GM21390 (cell line): ENCODE measurements at regions not wholly inside any gene's neighbourhood (a gene's known extent, or its start where the extent isn't known, plus 50 kb on each side); places are given as distances from the start of the nearest gene placed in this dataset.

Experiments
- ATAC-seq: cut with Tn5 transposase; IDR thresholded peaks from one replicate; pipeline ENCODE4 v1.9.1; 2021; ENCODE audit not compliant: unreplicated experiment

DNA sequence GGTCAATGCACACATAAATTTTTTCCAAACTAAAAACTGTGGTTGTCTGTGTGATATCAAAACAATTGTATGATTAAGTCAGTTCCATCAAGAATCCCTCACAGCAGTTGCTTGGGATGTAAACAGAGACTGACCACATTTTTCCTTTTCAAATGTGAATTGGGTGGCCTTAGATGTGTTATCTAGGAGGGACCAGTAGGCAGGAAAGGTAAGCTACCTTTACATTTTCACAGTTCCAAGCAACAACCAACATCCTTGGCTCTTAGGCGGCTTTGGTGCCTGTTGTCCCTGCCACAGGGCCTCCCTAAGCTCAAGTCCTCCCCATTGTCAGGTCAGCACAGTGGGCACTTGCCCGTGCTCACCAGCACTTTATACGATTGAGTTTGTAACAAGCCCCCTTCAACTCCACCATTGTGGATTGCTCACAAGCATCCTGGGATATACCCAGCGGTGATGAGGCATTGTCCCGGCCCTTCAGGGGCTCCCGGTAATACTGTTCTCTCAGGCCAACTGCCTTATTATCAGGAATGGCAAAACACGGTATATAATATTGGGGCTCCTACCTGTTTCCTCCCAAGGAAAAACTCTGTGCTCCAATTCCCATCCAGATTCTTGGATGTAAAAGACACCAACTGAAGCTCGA lies 114.9 kb upstream of the ANKRD1 start:
- ATAC-seq = no peak

DNA sequence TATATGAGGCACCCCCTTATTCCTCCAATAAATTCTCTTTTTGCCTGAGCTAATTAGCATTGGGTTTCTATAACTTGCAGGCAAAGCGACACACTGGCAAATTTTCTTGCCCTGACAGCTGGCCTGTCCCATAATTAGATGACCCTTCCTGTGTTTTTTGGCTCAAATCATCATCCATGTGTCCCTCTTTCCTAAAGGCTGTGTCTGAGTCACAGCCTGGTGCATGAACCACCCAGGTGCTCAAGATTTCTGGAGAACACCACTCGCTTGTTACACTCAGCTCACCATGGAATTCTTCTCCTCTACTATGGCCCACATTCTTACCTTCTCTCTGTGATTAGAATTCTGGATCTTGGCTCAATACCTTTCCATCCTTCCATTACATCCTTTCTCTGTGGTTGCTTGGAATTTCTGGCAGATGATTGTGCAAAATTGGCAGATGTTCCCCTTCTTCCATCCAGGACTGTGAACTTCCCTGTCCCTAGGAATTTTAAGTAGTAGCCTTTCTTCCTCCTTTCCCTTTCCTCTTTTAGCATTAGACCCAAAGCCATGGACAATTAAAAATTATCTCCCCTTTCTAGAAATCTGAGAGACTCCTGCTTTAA lies 116.0 kb upstream of the ANKRD1 start:
- ATAC-seq = no peak

DNA sequence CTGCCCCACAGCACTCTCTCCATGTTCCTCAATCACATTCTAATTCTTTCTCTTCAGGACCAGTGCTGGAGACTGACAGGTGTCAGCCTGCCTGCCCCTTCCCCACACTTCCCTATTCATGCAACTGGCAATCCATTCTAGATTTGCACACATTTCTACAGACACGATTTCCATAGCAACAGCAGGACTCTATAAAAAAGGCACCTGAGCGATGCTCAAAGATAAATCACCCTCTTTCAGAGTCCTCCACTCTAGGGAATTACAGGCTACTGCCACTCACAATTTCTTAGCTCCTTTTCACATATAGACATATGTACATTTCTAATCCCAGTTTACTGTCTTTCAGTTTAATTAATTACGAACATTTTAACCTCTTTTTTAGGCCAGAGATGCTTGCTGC lies 118.1 kb upstream of the ANKRD1 start:
- no peak for ATAC-seq

DNA sequence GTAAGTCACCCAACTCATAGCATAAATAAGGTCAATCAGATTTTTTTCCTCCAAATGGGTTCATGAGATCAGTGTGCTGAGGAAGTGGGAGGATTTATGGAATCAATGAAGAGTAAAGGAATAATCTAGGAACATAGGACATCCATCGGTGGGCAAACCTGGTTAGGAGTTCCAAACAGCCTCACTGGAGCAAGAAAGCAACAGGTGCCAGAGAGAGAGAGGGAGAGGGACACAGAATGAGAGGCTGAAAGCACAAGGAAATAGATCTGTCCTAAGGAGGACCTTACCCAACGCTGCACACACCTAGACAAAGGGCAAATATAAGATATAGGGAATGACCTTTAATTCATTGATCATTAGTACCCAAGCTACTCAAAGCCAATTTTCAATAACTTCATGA lies 119.5 kb upstream of the ANKRD1 start:
- no peak for ATAC-seq

DNA sequence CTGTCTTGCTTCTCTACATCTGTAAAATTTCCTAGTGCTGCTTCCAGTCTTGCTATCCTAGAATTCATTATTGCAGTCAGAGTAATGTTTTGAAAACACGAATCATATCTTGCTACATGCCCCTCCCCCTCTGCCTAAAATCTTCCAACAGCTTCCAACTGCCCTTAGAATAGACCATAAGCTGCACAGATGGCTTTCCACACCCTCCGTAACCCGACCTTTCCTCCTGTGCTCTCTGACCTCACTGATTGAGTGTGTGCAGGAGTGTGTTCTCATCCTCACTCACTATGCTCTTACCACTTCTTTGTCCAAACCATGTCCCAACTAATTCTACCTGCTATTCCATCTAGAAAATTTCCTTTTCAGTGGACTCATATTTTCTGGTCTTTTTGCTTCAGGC lies 121.2 kb upstream of the ANKRD1 start:
- no peak for ATAC-seq

DNA sequence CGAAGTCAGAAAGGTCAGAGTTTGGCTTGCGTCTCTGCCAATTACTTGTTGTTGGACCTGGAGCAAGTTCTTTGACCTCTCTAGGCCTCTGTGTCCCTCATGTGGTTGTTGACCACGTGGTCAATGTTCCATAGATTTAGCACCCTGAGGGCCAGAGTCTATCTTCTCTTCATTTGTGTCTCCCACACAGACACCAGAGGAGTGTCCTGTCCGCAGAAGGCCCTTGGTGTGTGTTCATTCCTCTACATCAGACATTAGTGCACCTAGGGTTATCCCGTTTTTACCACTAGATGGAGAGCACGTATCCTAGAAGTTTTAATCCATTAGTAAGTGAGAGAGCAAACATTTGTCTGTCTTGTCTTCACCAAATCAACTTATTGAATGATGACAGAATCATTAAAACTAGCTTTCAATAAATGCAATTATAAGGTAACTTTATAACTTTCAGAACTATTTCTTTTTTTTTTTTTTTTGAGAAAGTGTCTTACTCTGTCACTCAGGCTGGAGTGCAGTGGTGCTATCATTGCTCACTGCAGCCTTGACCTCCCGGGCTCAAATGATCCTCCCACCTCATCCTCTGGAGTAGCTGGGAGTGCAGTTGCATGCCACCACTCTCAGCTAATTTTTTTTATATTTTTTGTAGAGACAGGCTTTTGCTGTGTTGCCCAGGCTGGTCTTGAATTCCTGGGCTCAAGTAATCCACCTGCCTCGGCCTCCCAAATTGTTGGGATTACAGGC lies 122.5 kb upstream of the ANKRD1 start:
- ATAC-seq = no peak

DNA sequence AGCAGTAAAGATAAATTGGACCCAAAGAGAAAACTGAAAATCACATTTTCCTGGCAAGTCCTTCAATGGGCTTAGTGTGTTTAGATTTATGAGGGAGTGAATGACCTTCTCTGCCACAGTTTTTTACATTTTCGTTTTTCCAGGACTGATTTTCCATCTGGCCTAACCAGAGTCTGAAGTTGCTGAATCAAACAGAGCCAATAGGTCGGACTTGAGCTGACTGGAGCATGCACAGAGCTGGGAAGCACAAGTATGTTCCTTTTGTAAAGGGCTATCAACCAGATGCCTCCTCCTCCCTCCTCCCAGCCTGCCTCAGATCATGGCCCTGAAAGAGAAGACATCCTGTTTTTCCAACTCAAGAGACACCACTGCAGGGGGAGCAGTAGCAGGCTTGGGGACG lies 126.0 kb upstream of the ANKRD1 start:
- no peak for ATAC-seq

DNA sequence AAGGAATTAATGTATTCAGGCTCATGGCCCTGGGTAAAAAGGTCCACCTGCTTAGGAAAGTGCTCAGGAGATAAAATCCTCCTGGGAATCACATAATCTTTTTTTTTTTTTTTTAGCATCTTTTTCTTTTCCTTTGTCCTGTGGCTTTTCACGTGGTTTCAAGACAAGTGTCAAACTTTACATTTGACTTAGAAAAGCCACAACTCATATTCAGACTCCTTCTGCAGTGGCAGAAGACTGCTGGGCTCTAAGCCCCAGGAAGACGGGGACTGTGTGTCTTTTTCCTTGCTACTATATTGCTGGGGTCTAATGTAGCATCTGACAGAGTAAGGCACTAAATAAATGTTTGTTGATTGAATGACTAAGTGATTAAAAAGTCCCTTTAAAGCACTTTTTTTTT lies 127.5 kb upstream of the ANKRD1 start:
- ATAC-seq = no peak

DNA sequence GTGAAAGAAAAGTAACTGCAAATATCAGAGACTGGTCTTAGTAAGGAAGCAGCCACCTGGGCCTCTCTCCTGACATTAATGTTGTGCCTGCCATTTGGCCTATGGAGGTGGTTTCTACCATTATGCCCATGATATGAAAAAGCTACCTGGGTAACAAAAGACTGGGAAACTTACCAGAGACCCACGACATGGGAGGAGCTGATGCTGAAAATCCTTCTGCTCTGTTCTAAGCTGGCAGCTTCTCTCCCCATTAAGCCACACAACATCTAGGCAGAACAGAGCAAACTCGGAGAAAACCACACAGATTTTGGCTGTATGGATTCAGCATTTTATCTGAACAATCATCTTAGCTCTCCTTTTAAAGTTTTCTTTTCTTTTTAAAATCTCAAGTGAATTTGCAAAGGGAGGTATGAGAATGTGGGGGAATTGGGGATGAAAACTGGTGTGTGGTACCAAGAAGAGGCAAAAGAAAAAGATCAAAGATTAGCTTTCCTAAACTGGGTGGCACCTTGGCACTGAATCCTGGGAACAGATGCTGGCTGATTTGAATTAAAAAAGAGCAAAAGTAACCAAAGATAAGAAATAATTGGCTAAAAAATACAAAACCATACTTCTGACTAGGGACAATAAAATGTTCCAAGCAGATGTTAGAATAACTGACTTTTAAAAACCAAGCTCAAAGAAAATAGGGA lies 128.6 kb upstream of the ANKRD1 start:
- ATAC-seq = no peak

DNA sequence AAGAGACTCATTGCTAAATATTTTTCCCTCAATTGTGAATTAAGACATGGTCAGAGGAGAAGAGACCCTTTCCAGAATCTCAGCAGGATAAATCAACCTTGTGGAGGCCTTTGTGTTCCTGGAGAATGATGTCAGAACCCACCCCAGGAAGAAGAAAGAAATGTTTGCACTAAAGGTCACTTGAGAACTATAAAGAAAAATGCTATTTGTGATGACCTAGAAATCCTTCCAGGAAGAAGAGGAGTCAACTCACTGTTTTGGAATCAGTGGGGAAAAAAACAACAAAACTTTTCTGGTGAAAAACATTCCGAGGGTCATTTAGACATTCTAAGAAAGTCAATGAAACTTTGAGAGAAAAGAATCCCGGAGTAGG lies 129.1 kb upstream of the ANKRD1 start:
- ATAC-seq = no peak

DNA sequence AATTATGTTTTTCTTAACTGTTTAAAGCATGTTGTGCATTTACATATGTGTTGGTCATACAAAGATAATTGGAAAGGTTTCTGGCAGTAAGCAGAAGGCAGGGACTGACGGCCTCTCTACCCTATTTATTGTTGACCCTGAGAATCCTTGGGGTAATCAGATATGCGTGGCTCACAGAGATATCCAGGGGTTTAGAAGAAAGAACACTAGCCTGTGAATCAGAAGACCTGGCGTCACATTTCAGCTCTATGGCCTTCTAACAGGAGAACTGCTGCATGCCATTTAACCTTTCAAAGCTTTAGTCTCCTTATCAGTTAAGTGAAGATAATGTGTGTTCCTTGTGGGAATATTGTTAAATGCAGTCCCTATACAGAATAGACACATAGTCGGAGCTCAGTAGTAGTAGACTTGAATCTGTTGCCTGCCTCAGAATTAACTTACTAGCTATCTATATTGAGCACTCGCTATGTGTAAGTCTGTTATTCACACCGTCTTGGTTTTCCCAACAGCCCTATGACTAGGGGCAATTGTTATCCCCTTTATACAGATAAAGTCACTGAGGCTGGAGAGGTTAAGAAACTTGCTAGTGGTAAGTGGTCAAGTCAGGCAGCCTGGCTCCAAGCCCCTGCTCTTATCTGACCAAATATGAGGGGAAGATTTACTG lies 129.6 kb upstream of the ANKRD1 start:
- no peak for ATAC-seq

DNA sequence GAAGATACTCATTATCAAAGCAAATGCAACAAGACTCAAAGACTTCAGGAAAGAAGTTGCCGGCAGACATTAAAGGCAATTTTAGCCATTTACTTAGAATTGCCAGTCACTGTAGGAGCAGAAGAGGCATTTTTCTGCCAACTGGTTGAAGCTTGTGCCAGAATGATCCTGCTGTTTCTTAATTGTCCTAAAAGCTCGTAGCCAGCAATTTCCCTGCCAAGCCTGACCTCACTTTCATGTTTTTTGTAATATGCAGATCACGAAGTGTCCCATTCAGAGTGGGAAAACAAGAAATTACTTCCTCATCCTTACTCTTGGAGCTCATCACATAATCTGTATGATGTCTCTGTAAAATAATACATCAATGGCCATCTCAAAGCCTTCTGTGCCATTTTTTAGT lies 130.9 kb upstream of the ANKRD1 start:
- no peak for ATAC-seq

DNA sequence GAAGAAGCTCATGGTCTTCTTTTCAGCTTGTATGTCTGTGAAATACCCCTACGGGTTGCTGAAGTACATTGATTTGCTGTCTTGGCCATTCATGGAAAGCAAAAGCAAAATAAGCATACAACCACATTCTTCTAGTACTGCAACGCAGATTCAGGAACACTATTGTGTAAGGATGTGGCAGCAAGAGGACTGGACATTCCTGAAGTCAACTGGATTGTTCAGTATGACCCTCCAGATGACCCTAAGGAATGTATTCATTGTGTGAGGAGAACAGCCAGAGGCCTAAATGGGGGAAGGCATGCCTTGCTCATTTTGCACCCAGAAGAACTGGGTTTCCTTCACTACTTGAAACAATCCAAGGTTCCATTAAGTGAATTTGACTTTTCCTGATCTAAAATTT lies 133.4 kb upstream of the ANKRD1 start:
- ATAC-seq = no peak

DNA sequence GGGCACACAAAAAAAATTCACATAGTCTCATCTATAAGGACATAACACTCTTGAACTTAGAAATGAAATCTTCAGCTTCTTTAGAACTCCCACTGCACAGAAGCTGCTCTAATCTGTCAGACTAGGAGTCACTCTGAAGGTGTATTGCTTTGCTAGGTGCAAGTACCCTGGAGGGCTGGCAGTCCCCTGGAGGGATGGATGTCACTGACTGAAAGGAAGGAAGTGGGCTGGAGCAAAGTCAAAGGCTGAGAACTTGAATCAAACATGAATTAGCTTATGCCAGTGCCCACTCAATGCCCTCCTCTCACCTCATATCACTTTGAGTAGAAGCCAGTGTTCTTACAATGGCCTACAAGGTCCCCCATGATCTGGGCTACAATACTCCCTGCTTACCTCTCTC lies 140.3 kb upstream of the ANKRD1 start:
- ATAC-seq = no peak

DNA sequence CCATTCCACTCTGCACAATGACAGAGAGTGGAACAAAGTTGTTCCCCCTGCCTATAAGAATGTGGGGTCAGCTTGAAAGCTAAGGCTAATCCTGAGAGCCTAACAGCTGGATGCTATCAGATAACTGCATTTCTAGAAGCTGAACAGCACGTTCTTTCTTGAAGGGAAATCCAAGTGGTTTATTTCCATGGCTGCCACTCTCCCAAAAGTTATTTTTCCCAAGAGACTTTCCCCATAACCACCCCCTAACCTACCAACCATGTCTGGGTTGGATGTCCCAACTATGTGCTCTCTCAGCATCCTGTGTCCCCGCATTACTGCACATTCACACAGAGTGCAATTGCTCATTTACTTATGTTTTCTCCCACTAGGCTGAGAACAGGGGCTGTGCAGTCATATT lies 140.7 kb upstream of the ANKRD1 start:
- ATAC-seq = no peak

DNA sequence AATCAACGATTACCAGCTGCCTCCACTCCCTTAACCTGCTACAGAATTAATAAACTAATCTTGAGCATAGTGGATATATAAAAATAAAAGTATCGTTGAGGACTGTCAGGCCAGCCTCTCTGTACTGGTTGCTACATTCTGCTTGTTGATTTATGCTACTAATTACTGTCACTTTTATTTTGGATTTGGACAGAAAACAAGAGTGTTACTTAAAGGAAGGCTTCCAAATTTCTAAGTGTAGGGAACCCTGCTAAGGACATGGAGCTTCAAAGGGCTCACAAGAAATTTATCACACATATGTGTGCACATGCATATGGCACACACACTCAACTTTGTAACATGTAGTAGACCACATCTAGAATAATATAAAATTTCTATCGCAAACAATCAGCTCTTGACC lies 141.2 kb upstream of the ANKRD1 start:
- no peak for ATAC-seq

DNA sequence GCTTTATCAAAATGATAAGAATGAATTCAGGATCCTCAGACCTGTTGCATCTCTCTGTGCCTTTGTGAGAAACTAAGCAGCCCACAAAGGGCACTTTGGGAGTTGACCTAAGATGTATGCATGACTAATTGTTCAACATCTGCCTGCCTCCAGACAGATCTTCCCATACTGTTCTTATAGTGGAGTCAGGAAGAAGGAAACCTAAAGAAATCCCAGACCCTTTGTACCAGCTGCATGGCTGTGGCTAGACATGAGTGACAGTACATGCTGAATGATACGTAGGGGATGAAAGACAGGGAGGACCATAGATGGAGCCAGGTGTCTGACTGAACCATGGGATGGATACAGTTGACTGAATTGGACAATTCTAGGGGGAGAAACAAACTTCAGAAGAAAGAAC lies 148.7 kb upstream of the PCGF5 start:
- ATAC-seq = no peak

DNA sequence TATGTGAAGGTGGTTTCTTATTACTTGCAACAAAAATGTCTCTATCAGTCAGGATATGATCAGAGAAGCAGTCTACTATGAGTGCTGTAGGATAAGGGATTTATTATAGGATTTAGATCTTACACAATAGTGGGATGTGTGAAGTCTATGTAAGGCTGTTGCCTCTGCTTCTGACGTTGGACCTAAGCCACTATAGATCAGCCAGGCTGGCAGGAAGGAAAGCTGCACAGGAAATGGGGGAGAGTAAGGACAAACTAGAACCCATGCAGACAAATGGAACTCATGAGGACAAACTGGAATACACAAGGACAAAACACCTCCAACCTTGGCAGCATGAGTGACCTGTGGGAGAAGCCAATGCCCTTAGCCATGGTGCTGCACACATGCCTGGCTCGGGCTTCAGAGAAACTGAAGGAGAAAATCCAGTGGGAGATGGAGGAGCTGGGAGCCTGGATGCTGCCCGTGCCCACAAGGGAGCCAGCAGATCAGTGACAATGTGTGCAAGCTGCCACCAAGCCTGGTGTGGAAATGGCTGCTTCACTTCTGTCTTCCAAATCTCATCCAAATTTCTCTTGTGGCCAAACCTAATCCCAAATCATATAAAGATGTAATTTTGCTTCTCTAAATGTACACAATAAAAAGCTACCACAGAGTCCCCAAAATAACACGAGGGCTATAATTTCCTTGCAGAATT lies 147.0 kb upstream of the PCGF5 start:
- no peak for ATAC-seq

DNA sequence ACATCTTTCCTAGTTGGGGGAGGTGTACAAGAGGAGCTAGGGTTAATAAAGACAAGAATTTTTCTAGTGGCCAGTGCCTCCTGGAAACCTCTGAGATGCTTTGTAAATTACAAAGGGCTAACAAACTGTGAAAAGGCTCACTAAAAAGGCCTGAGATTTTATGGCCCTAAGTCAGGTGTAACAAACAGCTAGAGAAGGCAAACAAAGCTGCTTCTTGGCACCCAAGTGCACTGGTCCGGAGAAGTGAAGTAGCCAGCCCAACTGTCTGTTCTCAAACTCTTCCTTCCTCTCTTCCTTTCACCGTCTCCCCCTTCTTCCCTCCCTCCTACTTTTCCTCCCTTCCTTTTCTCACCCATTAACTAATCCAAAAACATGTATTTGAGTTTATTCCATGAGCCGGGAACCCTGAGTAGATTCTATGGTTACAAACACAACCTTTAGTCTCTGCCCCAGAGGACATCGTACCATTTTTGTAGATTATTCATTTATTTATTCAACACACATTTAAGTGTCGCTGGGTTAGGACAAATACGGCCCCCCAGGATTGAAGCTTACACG lies 143.4 kb upstream of the PCGF5 start:
- ATAC-seq = no peak

DNA sequence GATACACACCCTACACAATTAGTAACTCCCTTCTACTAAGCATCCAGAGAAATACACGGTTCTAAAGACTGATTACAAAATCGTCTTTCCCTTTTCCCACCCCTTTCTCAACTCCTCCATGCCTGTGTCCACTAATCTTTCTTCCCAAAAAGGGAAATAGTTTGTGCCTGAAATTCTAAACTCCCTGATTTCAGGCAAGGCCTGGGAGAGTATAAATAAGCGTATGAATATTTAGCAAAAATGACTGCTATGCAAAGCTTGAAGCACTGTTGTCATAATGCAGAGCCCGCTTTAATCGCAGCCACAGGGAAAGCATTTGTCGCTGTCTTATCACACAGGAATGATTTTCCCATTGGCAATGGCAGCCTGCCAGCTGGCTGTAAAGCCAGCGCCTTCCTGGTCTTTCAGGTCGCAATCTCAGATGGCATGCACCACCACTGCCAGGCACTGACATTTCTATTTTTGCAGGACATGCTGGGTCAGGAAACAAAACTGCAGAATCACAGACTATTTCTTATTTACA lies 142.9 kb upstream of the PCGF5 start:
- no peak for ATAC-seq
